GM12878 (cell line): ENCODE measurements at regions not wholly inside any gene's neighbourhood (a gene's known extent, or its start where the extent isn't known, plus 50 kb on each side); places are given as distances from the start of the nearest gene placed in this dataset.
A peak's percentile ranks its signal among the peaks of the same experiment; 100 is the strongest.

Experiments
- ATAC-seq: fragments of 200-7000 bp; cut with Tn5 transposase; 3 replicates; pipeline ENCODE4 v1.9.1; 2020; ENCODE audit warnings: mild to moderate bottlenecking, moderate library complexity
- BruUV-seq: library from RNA; stranded (reverse); fragments of 400-500 nt; replicated peaks from 2 replicates; lab custom pipeline; 2021; lab: Mats Ljungman, UMichigan
- CTCF ChIA-PET: fragments of 300-600 bp; sonication (Branson Sonifier 250); formaldehyde crosslinking; extraction: SDS; loops from one replicate; lab custom pipeline; 2021; ENCODE audit warnings: inconsistent platforms; lab: Yijun Ruan, JAX
- POLR2A ChIA-PET: fragments of 350-600 bp; formaldehyde crosslinking; extraction: SDS; loops from one replicate; lab custom pipeline; 2021; ENCODE audit warnings: inconsistent platforms; lab: Charles Lee
- RAD21 ChIA-PET: fragments of 300-600 bp; sonication (Branson Sonifier 250); formaldehyde crosslinking; loops from one replicate; lab custom pipeline; 2023; ENCODE audit warnings: antibody characterized with exemption; ENCODE audit not compliant: unreplicated experiment; lab: Charles Lee
- SMC1A ChIA-PET: fragments of 300-600 bp; sonication (Branson Sonifier 250); formaldehyde crosslinking; loops from one replicate; lab custom pipeline; 2023; ENCODE audit not compliant: unreplicated experiment, uncharacterized antibody; lab: Charles Lee
- DNase-seq: peaks from one replicate; pipeline ENCODE4 v3.0.0-alpha.2; 2011; ENCODE audit warnings: low read depth, low spot score
- FAIRE-seq: peaks from 3 replicates; lab custom pipeline; 2011; peaks lifted over from hg19 to GRCh38; lab: Jason Lieb, UNC
- H2AFZ ChIP-seq: 2 replicates; pipeline ENCODE4 v1.6.0; 2011; ENCODE audit warnings: low read depth, low read length, control low read depth; ENCODE audit not compliant: control insufficient read depth
- H3K27ac ChIP-seq: 2 replicates; pipeline ENCODE4 v1.5.1; 2011; ENCODE audit warnings: control low read depth; ENCODE audit not compliant: control insufficient read depth, insufficient read depth
- H3K27me3 ChIP-seq, 2 experiments: replicated peaks in 1 of 2; 2 replicates each; pipeline versions ENCODE4 v1.6.0 to v1.6.1; 2011; ENCODE audit warnings: low read length in 1 of 2; ENCODE audit not compliant: control insufficient read depth in 2 of 2, insufficient read depth in 2 of 2
- H3K36me3 ChIP-seq, 2 experiments: 2 replicates each; pipeline ENCODE4 v1.5.1; 2011; ENCODE audit warnings: low read length in 1 of 2; ENCODE audit not compliant: control insufficient read depth in 2 of 2, insufficient read depth in 2 of 2
- H3K4me1 ChIP-seq: 2 replicates; pipeline ENCODE4 v1.6.1; 2011; ENCODE audit warnings: mild to moderate bottlenecking, low read length, moderate library complexity, mixed read lengths; ENCODE audit not compliant: control insufficient read depth, insufficient read depth
- H3K4me2 ChIP-seq: 2 replicates; pipeline ENCODE4 v1.6.0; 2011; ENCODE audit warnings: control low read depth; ENCODE audit not compliant: control insufficient read depth, insufficient read depth
- H3K4me3 ChIP-seq: fragments of 200-600 bp; sonication (generic); 2 replicates; pipeline ENCODE4 v1.5.1; 2016
- H3K79me2 ChIP-seq: 2 replicates; pipeline ENCODE4 v1.6.0; 2011; ENCODE audit warnings: low read length; ENCODE audit not compliant: control insufficient read depth, insufficient read depth
- H3K9ac ChIP-seq: 2 replicates; pipeline ENCODE4 v1.8.0; 2011; ENCODE audit warnings: low read length, control low read depth, mixed read lengths; ENCODE audit not compliant: control insufficient read depth, insufficient read depth
- H3K9me3 ChIP-seq: replicated peaks from 3 replicates; pipeline ENCODE4 v1.5.1; 2011; ENCODE audit warnings: mild to moderate bottlenecking, low read length; ENCODE audit not compliant: control insufficient read depth, insufficient read depth
- H4K20me1 ChIP-seq: 2 replicates; pipeline ENCODE4 v1.6.0; 2011; ENCODE audit not compliant: control insufficient read depth, insufficient read depth
- BHLHE40 ChIP-seq, 2 experiments: fragments of 450-650 bp in 1 of 2; IDR thresholded peaks; 2 replicates each; pipeline ENCODE4 v1.6.1; 2011 to 2017; ENCODE audit warnings: low read depth in 2 of 2, borderline replicate concordance in 1 of 2, improper control_type of control experiment in 1 of 2, low read length in 1 of 2, mild to moderate bottlenecking in 1 of 2
- CBFB ChIP-seq: IDR thresholded peaks from 2 replicates; pipeline ENCODE4 v1.6.1; 2016; ENCODE audit warnings: antibody characterized with exemption, low read depth
- CREM ChIP-seq: IDR thresholded peaks from 2 replicates; pipeline ENCODE4 v1.6.1; 2014; ENCODE audit warnings: antibody characterized with exemption, low read depth
- GABPA ChIP-seq: IDR thresholded peaks from 2 replicates; pipeline ENCODE4 v1.6.1; 2014; ENCODE audit warnings: antibody characterized with exemption, low read depth, mild to moderate bottlenecking, inconsistent platforms
- MLLT1 ChIP-seq: fragments of 450-650 bp; IDR thresholded peaks from 2 replicates; pipeline ENCODE4 v1.6.1; 2016; ENCODE audit warnings: mild to moderate bottlenecking
- MXI1 ChIP-seq: fragments of 150-350 bp; IDR thresholded peaks from 2 replicates; pipeline ENCODE4 v1.6.1; 2011; ENCODE audit warnings: low read depth, mild to moderate bottlenecking, inconsistent platforms, low read length, improper control_type of control experiment
- MYC ChIP-seq: IDR thresholded peaks from 2 replicates; pipeline ENCODE4 v1.6.1; 2011; ENCODE audit warnings: mild to moderate bottlenecking, low read length, moderate library complexity, inconsistent platforms; ENCODE audit not compliant: insufficient read depth, insufficient replicate concordance, insufficient read length, severe bottlenecking
- NBN ChIP-seq: fragments of 450-650 bp; IDR thresholded peaks from 2 replicates; pipeline ENCODE4 v1.6.1; 2016
- NR2C2 ChIP-seq: IDR thresholded peaks from 2 replicates; pipeline ENCODE4 v1.6.1; 2011; ENCODE audit warnings: borderline replicate concordance, low read depth; ENCODE audit not compliant: control insufficient read depth, insufficient read length
- POLR2AphosphoS5 ChIP-seq: IDR thresholded peaks from 2 replicates; pipeline ENCODE4 v1.6.1; 2011; ENCODE audit warnings: mild to moderate bottlenecking, low read length, inconsistent platforms
- POU2F2 ChIP-seq: IDR thresholded peaks from 3 replicates; pipeline ENCODE4 v1.6.1; 2011; ENCODE audit warnings: low read depth, mild to moderate bottlenecking, low read length, borderline replicate concordance
- RAD21 ChIP-seq: IDR thresholded peaks from 2 replicates; pipeline ENCODE4 v1.6.1; 2011; ENCODE audit warnings: mild to moderate bottlenecking, low read depth, low read length, moderate library complexity; ENCODE audit not compliant: insufficient read depth
- RB1 ChIP-seq: fragments of 450-650 bp; formaldehyde crosslinking; IDR thresholded peaks from 2 replicates; pipeline ENCODE4 v1.6.1; 2017; ENCODE audit warnings: mild to moderate bottlenecking, borderline replicate concordance
- RBBP5 ChIP-seq: fragments of 200-600 bp; sonication (generic); conservative IDR thresholded peaks from 2 replicates; pipeline ENCODE4 v1.6.1; 2016
- TARDBP ChIP-seq: IDR thresholded peaks from 2 replicates; pipeline ENCODE4 v1.6.1; 2016; ENCODE audit warnings: borderline replicate concordance
- TCF7 ChIP-seq: IDR thresholded peaks from 2 replicates; pipeline ENCODE4 v1.6.1; 2014; ENCODE audit warnings: antibody characterized with exemption, borderline replicate concordance
- WGBS: methylation state at CpG from one replicate; pipeline ENCODE4 v1.1.6; 2016; ENCODE audit warnings: low lambda C conversion rate; ENCODE audit not compliant: insufficient replicate concordance, insufficient coverage; ENCODE audit errors: missing lambda C conversion rate; 5-methylcytosine and 5-hydroxymethylcytosine counted together
- in situ Hi-C: fragments of 300-500 bp; cut with MboI; formaldehyde crosslinking; loops from 9 replicates; pipeline ENCODE4 v1.14.3; 2018; ENCODE audit warnings: mixed read lengths
- intact Hi-C: fragments of 100-400 bp; cut with micrococcal nuclease; formaldehyde crosslinking; loops from one replicate; pipeline ENCODE4 v1.14.2; 2022; ENCODE audit not compliant: unreplicated experiment

GRCh38 chr5:68545636-68546295 lies 330.2 kb downstream of the PIK3R1 start:
- RAD21 ChIA-PET = no interaction called here
- intact Hi-C loops (no loop called here), in situ Hi-C loops (no loop called here)
- CTCF ChIA-PET = no interaction called here
- H3K79me2 ChIP-seq = no peaks in the 10 kb centered on the region
- no peak for TF ChIP-seq RAD21
- 56% methylated on average over 7 of the region's 7 CpGs for WGBS
- H3K27me3 ChIP-seq = no peaks in the 10 kb centered on the region; a peak in 3 of 4 replicates
- POLR2A ChIA-PET = no interaction called here
- no peak overlapping the region for H3K9ac ChIP-seq
- H4K20me1 ChIP-seq = no peaks in the 10 kb centered on the region
- no peak overlapping the region for H2AFZ ChIP-seq
- FAIRE-seq (no peak), DNase-seq (no peak), ATAC-seq (no peak)
- no TSS peak for BruUV-seq
- H3K27ac ChIP-seq = no peak overlapping the region
- H3K4me1 ChIP-seq = 0 out of 2 replicates have a peak, but pooled peaks cover 3% of the 10 kb centered on the region
- H3K4me2 ChIP-seq = no peak overlapping the region
- H3K4me3 ChIP-seq = no peak overlapping the region
- SMC1A ChIA-PET = interaction anchor here (1.2 to 1.4 kb wide), 2 partner anchors 72 to 259 kb away, joined by 3 to 4 read pairs; no protein-coding TSS in a partner anchor
- no peaks in the 10 kb centered on the region for H3K36me3 ChIP-seq
- H3K9me3 ChIP-seq = no peaks in the 10 kb centered on the region

DNA sequence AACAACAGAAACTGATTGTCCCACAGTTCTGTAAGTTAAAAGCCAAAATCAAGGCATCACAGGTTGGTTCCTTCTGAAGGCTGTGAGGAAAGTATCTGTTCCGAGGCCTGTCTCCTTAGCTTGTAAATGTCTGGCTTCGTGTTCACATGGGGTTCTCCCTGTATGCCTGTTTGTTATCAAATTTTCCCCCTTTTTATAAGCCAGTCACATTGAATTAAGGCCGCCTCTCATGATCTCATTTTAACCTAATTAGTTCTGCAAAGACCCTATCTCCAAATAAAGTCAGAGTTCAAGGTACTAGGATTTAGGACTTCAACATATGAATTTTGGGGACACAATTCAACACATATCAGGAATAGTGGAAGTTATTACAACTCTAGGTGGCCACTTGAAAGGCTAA lies 331.5 kb downstream of the PIK3R1 start:
- DNase-seq = no peak
- intact Hi-C loops = no loop called here
- Histone ChIP-seq H2AFZ (no peak overlapping the region), H3K4me3 (no peak overlapping the region), H3K4me1 (0 out of 2 replicates have a peak, but pooled peaks cover 3% of the 10 kb centered on the region), H3K36me3 (no peaks in the 10 kb centered on the region), H3K9ac (no peak overlapping the region), H3K4me2 (no peak overlapping the region), H4K20me1 (no peaks in the 10 kb centered on the region), H3K27ac (no peak overlapping the region), H3K9me3 (no peaks in the 10 kb centered on the region), H3K79me2 (no peaks in the 10 kb centered on the region), H3K27me3 (no peaks in the 10 kb centered on the region; a peak in 2 of 4 replicates)
- no peak for ATAC-seq
- ChIA-PET SMC1A (interaction anchor here (0.5 kb wide), 1 partner anchor 413 kb away, joined by 3 read pairs; no protein-coding TSS in a partner anchor), CTCF (no interaction called here), POLR2A (no interaction called here), RAD21 (no interaction called here)
- FAIRE-seq = peak; percentile 38
- no TSS peak for BruUV-seq
- 43% methylated on average over 3 of the region's 3 CpGs for WGBS
- in situ Hi-C loops = no loop called here
- TF ChIP-seq RB1 (no peak), NR2C2 (no peak), MXI1 (no peak), NBN (no peak), POLR2AphosphoS5 (no peak), CBFB (no peak), POU2F2 (no peak), BHLHE40 (IDR thresholded peaks at IDR 0.05; ENCODE audit: borderline replicate concordance in 1 of 2, low read depth in 2 of 2, low read length in 1 of 2) (no peak), RBBP5 (no peak), CREM (no peak), TARDBP (no peak), GABPA (no peak), MYC (no peak), MLLT1 (no peak), TCF7 (no peak), RAD21 (no peak)
